ENCODE measurements at regions not wholly inside any gene's neighbourhood (a gene's known extent, or its start where the extent isn't known, plus 50 kb on each side); places are given as distances from the start of the nearest gene placed in this dataset.

DNA sequence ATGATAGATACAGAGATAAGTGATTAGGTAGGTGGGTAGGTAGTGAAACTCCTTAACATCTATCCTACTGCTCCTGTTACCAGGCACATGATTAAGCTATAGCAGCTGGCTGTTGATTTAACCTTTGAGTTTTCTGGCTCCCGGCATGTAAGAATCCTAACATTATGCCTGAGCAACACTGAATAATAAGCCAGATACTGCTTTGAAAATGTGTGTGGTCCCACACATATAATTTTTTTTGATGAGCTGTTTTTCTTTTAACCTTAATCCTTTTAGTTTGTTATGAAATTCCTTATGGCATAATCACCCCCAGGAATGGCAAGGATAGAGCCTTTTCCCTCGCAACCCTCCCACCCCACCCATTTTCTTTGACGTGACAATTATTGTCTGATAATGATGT is 104.2 kb upstream of the NEUROD1 start:
- ChIA-PET POLR2A (interaction anchor here (0.7 kb wide), 1 partner anchor 14 kb away, joined by 3 read pairs; no protein-coding TSS in a partner anchor), CTCF (interaction anchor here (0.6 kb wide), 1 partner anchor 106 kb away, joined by 3 read pairs; no protein-coding TSS in a partner anchor)
- Histone ChIP-seq H3K9me3 (ENCODE audit: control insufficient read depth, insufficient read depth, low read depth, low read length) (no peaks in the 10 kb centered on the region), H3K27ac (ENCODE audit: extremely low read depth, low read depth, low read length) (no peak overlapping the region), H3K4me1 (ENCODE audit: control insufficient read depth, insufficient read depth, low read length) (no peaks in the 10 kb centered on the region; the same call in 1 of the 2 replicates), H3K4me3 (ENCODE audit: low read depth, low read length) (no peak overlapping the region), H3K36me3 (ENCODE audit: control insufficient read depth in 2 of 2, insufficient read depth in 1 of 2, low read length in 2 of 2) (no peaks in the 10 kb centered on the region)
- TF ChIP-seq SP7 (tag by site-specific recombination; IDR thresholded peaks at IDR 0.05) (peak; percentile 76), ZSCAN16 (tag by site-specific recombination; IDR thresholded peaks at IDR 0.05) (no peak), ZNF335 (tag by site-specific recombination; conservative IDR thresholded peaks at IDR 0.05) (peak; percentile 60), ZNF776 (tag by site-specific recombination; IDR thresholded peaks at IDR 0.05; ENCODE audit: borderline replicate concordance) (no peak), ZNF785 (tag by site-specific recombination; IDR thresholded peaks at IDR 0.05) (no peak), WT1 (tag by site-specific recombination; IDR thresholded peaks at IDR 0.05) (no peak), ZFHX2 (tag by site-specific recombination; conservative IDR thresholded peaks at IDR 0.05) (no peak)
- TF ChIP-seq, protein P1, sequence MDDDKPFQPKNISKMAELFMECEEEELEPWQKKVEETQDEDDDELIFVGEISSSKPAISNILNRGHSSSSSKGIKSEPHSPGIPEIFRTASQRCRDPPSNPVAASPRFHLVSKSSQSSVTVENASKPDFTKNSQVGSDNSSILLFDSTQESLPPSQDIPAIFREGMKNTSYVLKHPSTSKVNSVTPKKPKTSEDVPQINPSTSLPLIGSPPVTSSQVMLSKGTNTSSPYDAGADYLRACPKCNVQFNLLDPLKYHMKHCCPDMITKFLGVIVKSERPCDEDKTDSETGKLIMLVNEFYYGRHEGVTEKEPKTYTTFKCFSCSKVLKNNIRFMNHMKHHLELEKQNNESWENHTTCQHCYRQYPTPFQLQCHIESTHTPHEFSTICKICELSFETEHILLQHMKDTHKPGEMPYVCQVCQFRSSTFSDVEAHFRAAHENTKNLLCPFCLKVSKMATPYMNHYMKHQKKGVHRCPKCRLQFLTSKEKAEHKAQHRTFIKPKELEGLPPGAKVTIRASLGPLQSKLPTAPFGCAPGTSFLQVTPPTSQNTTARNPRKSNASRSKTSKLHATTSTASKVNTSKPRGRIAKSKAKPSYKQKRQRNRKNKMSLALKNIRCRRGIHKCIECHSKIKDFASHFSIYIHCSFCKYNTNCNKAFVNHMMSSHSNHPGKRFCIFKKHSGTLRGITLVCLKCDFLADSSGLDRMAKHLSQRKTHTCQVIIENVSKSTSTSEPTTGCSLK (tag by site-specific recombination; IDR thresholded peaks at IDR 0.05) = no peak

DNA sequence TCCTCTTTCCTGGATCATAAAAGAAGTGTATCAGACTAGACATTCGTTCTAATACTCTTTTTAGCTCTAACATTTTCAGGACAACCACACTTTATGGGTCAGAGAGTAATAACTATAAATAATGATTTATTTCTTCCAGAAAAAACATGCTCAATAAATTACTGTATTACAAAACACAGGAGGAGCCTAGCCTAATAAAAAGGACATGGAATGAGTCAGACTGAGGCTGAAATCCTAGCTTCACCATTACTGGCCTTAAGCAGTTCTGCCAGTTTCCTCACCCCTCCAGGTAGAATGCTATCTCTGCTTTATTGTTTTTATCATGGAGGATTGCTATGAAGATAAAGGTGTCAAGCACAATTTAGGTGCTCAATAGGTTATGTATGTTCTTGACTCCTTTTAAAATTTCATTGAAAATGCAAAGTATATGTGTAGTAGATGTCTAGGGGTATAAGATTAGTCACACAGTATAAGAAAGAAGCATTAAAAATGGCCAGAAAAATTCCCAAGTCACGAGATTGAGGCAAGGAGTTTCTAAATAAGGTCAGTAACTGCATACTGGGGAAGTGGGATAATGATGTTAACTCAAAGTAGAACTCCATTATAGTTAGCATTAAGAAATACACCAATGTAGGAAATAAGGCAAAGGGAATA is 105.5 kb upstream of the NEUROD1 start:
- CTCF ChIA-PET = no interaction called here

More for the DNA sequence above, 105.5 kb upstream of the NEUROD1 start:
- no peaks in the 10 kb centered on the region; the same call in 1 of the 2 replicates for H3K4me1 ChIP-seq (ENCODE audit: control insufficient read depth, insufficient read depth, low read length)
- no peaks in the 10 kb centered on the region for H3K9me3 ChIP-seq (ENCODE audit: control insufficient read depth, insufficient read depth, low read depth, low read length)
- H3K4me3 ChIP-seq (ENCODE audit: low read depth, low read length) = no peak overlapping the region
- TF ChIP-seq TCF7L2 (IDR thresholded peaks at IDR 0.05; ENCODE audit: borderline replicate concordance, low read depth, low read length) = no peak
- TF ChIP-seq, protein P2, sequence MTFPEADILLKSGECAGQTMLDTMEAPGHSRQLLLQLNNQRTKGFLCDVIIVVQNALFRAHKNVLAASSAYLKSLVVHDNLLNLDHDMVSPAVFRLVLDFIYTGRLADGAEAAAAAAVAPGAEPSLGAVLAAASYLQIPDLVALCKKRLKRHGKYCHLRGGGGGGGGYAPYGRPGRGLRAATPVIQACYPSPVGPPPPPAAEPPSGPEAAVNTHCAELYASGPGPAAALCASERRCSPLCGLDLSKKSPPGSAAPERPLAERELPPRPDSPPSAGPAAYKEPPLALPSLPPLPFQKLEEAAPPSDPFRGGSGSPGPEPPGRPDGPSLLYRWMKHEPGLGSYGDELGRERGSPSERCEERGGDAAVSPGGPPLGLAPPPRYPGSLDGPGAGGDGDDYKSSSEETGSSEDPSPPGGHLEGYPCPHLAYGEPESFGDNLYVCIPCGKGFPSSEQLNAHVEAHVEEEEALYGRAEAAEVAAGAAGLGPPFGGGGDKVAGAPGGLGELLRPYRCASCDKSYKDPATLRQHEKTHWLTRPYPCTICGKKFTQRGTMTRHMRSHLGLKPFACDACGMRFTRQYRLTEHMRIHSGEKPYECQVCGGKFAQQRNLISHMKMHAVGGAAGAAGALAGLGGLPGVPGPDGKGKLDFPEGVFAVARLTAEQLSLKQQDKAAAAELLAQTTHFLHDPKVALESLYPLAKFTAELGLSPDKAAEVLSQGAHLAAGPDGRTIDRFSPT (tag by site-specific recombination; IDR thresholded peaks at IDR 0.05) = peak; percentile 77
- TF ChIP-seq ZXDB (tag by site-specific recombination; IDR thresholded peaks at IDR 0.05) = 0 out of 2 replicates have a peak, but pooled peaks have one; percentile 13
- TF ChIP-seq SP7 (tag by site-specific recombination; IDR thresholded peaks at IDR 0.05) = peak; percentile 21; the same call in 1 of the 2 replicates
- TF ChIP-seq KLF16 (tag by site-specific recombination; IDR thresholded peaks at IDR 0.05) = 0 out of 2 replicates have a peak, but pooled peaks have one; percentile 22
- TF ChIP-seq, protein P3, sequence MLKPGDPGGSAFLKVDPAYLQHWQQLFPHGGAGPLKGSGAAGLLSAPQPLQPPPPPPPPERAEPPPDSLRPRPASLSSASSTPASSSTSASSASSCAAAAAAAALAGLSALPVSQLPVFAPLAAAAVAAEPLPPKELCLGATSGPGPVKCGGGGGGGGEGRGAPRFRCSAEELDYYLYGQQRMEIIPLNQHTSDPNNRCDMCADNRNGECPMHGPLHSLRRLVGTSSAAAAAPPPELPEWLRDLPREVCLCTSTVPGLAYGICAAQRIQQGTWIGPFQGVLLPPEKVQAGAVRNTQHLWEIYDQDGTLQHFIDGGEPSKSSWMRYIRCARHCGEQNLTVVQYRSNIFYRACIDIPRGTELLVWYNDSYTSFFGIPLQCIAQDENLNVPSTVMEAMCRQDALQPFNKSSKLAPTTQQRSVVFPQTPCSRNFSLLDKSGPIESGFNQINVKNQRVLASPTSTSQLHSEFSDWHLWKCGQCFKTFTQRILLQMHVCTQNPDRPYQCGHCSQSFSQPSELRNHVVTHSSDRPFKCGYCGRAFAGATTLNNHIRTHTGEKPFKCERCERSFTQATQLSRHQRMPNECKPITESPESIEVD (tag by site-specific recombination; IDR thresholded peaks at IDR 0.05) = peak; percentile 58; the same call in 1 of the 2 replicates
- TF ChIP-seq ZNF843 (tag by site-specific recombination; IDR thresholded peaks at IDR 0.05) = 0 out of 2 replicates have a peak, but pooled peaks have one; percentile 48
- TF ChIP-seq ZNF2 (tag by site-specific recombination; IDR thresholded peaks at IDR 0.05) = no peak
- no peaks in the 10 kb centered on the region for H3K36me3 ChIP-seq (ENCODE audit: control insufficient read depth in 2 of 2, insufficient read depth in 1 of 2, low read length in 2 of 2)
- no peak overlapping the region for H3K27ac ChIP-seq (ENCODE audit: extremely low read depth, low read depth, low read length)
- POLR2A ChIA-PET = no interaction called here

Measured in HEK293 (cell line).